Activated CD8-positive, alpha-beta memory T cell treated with anti-CD3 and anti-CD28 coated beads, Interleukin-2, amount 50 U/mL, for 1 hour (primary cell): ENCODE measurements at regions not wholly inside any gene's neighbourhood (a gene's known extent, or its start where the extent isn't known, plus 50 kb on each side); places are given as distances from the start of the nearest gene placed in this dataset.

Experiments
- DNase-seq: peaks from one replicate; pipeline ENCODE4 v3.0.0-alpha.2; 2020; ENCODE audit errors: extremely low read depth

DNA sequence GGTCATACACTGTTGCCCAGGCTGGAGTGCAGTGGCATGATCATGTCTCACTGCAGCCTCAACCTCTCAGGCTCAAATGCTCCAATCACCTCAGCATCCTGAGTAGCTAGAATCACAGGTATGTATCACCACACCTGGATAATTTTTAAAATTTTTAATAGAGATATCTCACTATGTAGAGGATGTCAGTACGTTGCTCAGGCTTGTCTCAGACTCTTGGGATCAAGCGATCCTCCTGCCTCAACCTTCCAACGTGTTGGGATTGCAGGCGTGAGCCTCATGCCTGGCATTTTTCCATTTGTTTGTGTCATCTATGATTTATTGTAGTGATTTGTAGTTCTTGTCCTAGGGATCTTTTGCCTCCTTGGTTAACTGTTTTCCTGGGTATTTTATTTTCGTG, 985.2 kb upstream of the B3GALT2 start:
- DNase-seq = no peak

DNA sequence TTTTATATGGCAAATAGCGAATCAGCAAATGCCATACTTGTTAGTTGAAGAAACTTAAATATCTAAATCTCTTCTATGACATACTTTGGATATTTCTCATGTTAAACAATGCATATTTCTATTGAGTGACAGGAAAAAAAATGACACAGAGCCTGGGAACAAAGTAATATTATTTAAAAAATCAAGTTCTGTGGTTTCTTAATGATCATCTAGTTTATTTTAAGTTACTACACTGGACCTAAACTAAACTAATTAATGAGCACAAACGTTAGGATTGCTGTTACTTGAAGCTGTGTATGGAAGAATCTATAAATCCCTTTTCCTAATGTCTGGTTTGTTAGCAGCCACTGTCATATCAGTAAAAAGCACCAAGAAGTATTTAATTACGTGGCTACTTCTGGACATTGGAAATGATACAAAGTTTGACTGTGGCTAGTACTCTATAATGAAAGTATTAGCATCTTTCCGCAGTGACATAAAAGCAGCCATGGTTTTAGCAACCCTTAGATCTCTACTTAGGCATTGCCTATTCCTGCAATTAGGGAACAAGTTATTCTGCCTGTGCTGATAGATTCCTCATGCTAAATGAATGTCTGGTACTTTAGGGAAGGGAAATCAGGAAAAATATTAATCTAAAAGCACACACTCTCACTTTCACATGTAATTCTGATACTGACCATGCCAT, 981.7 kb upstream of the B3GALT2 start:
- DNase-seq = no peak

- no peak for DNase-seq
Measured at GRCh38 chr1:194164755-194165154, 978.3 kb upstream of the B3GALT2 start.

- no peak for DNase-seq
Measured at GRCh38 chr1:194161591-194161990, 975.2 kb upstream of the B3GALT2 start.

GRCh38 chr1:194159941-194160340, 973.5 kb upstream of the B3GALT2 start:
- DNase-seq = no peak

DNA sequence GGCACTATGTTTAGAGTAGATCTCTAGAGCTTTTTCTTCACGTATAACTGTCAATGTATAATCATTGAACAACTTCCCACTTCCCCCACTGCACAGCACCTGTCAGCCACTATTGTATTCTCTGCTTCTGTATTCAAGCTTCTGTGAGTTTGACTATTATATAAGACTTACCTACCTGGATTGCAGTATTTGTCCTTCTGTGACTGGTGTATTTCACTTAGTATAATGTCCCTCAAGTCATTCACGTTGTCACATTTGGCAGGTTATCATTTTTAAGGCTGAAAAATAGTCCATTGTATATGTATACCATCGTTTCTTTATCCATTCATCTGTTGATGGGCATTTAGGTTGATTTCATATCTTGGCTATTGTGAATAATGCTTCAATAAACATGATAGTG, 969.5 kb upstream of the B3GALT2 start:
- DNase-seq = no peak

- DNase-seq = no peak
Measured at GRCh38 chr1:194151056-194151455, 964.6 kb upstream of the B3GALT2 start.

DNA sequence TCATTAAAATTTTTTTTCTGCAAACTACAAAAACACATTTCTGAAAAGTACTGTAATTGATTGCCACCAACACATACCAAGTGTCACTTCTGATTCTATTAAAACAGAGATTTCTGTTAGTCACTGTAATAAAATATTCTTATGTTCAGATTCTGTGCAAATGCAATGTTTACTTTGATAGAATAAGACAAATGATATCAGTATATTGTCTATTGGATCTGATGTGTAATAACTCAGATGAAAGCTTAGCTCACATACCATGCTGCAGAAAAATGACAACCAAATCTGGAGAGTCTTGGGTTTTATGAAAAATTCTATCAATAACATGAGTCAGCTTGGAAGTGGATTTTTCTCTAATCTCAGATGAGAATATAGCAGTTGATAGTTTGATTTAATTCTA, 963.8 kb upstream of the B3GALT2 start:
- no peak for DNase-seq

DNA sequence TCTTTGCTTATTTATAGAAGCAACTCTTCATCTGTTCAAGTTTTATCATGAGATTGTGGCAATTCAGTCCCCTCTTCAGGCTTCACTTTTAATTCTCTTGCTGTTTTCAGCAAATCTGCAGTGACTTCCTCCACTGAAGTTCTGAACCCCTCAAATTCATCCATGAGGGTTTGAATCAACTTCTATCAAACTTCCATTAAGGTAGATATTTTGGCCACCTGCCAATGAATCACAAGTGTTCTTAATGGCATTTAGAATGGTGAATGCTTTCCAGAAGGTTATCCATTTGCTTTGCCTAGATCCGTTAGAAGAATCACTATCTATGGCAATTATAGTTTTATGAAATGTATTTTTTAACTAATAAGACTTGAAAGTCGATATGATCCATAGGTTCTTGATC, 946.7 kb upstream of the B3GALT2 start:
- no peak for DNase-seq

DNA sequence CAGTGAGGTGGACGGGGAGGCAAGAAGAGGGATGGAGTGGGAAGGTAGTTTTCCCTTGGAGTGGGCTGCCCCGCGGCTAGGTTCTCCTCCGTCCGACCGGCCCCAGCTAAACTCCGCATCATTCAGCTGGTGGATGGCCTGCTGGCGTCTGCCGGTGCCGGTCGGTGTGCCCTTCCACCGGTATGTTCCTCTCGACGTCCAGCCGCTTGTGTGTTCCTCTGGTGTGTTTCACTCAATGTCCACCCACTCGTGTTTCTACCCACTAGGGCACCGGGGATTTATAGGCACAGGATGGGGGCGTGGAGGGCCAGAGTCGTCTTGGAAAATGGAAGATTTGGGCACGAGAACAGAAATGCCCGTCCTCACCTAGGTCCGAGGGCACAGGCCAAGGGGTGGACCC, 931.7 kb upstream of the B3GALT2 start:
- DNase-seq = no peak

DNA sequence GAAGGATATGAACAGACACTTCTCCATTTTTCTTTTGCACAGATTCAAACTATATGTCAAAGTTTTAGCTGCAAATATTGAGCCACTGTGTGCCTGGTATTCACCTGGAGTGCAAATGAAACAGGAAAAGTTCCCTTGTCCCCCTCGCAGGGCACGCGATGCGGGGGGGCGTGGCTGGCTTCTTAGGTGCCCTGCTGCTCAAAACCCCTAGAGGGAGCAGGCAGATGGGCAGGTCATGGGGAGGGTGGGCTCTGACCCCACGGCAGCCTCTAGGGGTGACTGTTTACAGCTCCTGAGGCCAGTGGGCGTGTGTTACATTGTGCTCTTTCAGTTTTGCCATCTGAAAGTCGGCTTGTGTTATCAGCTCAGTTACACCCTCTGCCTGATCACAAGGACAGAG, 931.2 kb upstream of the B3GALT2 start:
- DNase-seq = no peak

GRCh38 chr1:194114288-194114687, 927.9 kb upstream of the B3GALT2 start:
- no peak for DNase-seq

DNA sequence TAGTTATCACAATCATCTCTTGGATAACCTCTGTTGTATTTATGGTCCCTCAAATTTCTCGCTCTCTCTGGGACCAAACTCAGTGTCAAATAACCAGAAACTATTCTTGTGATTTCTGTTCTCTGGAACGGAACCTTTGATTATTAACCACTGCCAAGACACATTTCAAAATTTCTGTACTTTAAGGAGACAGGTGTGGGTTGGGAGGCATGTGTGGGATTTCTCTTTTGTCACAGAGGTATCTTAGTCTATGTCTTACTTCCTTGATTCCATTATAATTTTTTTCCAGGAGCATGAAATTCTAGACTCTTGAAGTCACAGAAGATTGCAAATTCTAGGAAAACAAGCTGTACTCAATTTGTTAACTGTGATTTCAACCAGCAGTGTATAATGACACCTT, 919.0 kb upstream of the B3GALT2 start:
- no peak for DNase-seq

- no peak for DNase-seq
Measured at GRCh38 chr1:194104247-194104844, 917.9 kb upstream of the B3GALT2 start.

- DNase-seq = no peak
Measured at GRCh38 chr1:194103516-194104246, 917.3 kb upstream of the B3GALT2 start.

GRCh38 chr1:194103101-194103500, 916.7 kb upstream of the B3GALT2 start:
- DNase-seq = no peak

GRCh38 chr1:194102607-194103006, 916.2 kb upstream of the B3GALT2 start:
- DNase-seq = no peak

GRCh38 chr1:194084755-194085154, 898.3 kb upstream of the B3GALT2 start:
- DNase-seq = no peak

- no peak for DNase-seq
Measured at GRCh38 chr1:194081444-194081843, 895.0 kb upstream of the B3GALT2 start.

GRCh38 chr1:194080826-194081225, 894.4 kb upstream of the B3GALT2 start:
- DNase-seq = no peak

GRCh38 chr1:194078765-194079164, 892.4 kb upstream of the B3GALT2 start:
- DNase-seq = no peak

GRCh38 chr1:194076646-194077045, 890.2 kb upstream of the B3GALT2 start:
- DNase-seq = no peak

- no peak for DNase-seq
Measured at GRCh38 chr1:194073833-194074232, 887.4 kb upstream of the B3GALT2 start.
